ENCODE measurements at regions not wholly inside any gene's neighbourhood (a gene's known extent, or its start where the extent isn't known, plus 50 kb on each side); places are given as distances from the start of the nearest gene placed in this dataset.

- Histone ChIP-seq H3K9me3 (no peaks in the 10 kb centered on the region), H3K4me3 (no peak overlapping the region), H3K4me1 (no peaks in the 10 kb centered on the region), H3K27ac (no peak overlapping the region), H3K36me3 (no peaks in the 10 kb centered on the region), H3K27me3 (no peaks in the 10 kb centered on the region)
- WGBS, 2 donors, result 58 to 74% methylated on average over 5 of the region's 5 CpGs
- ATAC-seq (no peak), DNase-seq (no peak), FAIRE-seq (no peak)
- no peak for TF ChIP-seq CTCF (IDR thresholded peaks at IDR 0.05)
- intact Hi-C loops (cut with DNase I), result no loop called here
Observed at GRCh38 chr5:92956886-92957285, 624.1 kb downstream of the NR2F1-AS1 start.

DNA sequence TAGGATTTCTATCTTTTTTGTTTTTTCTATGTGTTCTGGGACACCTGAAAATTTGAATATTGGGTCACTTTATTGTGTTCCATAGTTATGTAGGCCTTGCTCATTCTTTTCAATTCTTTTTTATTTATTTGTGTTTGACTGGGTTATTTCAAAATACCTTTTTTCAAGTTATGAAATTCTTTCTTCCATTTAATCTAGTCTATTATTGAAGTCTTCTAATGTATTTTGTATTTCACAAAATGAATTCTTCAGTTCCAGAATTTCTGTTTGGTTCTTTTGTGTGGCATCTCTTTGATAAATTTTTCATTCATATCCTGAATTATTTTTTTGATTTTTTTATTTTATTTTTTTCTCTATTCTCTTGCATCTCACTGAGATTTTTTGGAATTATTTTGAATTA is 628.8 kb downstream of the NR2F1-AS1 start:
- Histone ChIP-seq H3K27ac (no peak overlapping the region), H3K36me3 (no peaks in the 10 kb centered on the region), H3K27me3 (no peaks in the 10 kb centered on the region), H3K4me1 (no peaks in the 10 kb centered on the region), H3K4me3 (no peak overlapping the region), H3K9me3 (no peaks in the 10 kb centered on the region)
- ATAC-seq, result no peak
- DNase-seq, result no peak
- TF ChIP-seq CTCF (IDR thresholded peaks at IDR 0.05), result no peak
- no peak for FAIRE-seq
- intact Hi-C loops (cut with DNase I), result no loop called here

GRCh38 chr5:92951746-92952145 is 629.3 kb downstream of the NR2F1-AS1 start:
- DNase-seq, result no peak
- no peaks in the 10 kb centered on the region for H3K4me1 ChIP-seq

DNA sequence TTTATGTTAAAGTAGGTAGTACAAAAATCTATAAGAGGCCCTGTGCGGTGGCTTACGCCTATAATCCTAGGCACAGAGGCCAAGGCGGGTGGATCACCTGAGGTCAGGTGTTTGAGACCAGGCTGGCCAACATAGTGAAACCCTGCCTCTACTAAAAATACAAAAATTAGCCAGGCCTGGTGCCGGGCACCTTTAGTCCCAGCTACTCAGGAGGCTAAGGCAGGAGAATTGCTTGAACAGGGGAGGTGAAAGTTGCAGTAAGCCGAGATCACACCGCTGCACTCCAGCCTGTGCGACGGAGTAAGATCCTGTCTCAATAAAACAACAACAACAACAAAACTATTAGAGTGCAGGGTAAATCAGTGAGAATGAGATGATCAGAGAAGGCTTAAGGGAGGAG is 634.5 kb downstream of the NR2F1-AS1 start:
- intact Hi-C loops (cut with DNase I), result no loop called here
- no peak for DNase-seq
- no peak for TF ChIP-seq CTCF (IDR thresholded peaks at IDR 0.05)
- no peaks in the 10 kb centered on the region for H3K27me3 ChIP-seq
- 94 to 97% methylated on average over 8 of the region's 8 CpGs for WGBS, 2 donors
- H3K4me3 ChIP-seq, result no peak overlapping the region
- H3K36me3 ChIP-seq, result no peaks in the 10 kb centered on the region
- no peak for FAIRE-seq
- ATAC-seq, result no peak
- no peaks in the 10 kb centered on the region for H3K9me3 ChIP-seq
- peaks cover 0 to 11% (median 3%) of the 10 kb centered on the region in 3 donors for H3K4me1 ChIP-seq
- no peak overlapping the region for H3K27ac ChIP-seq

More at GRCh38 chr5:92951746-92952145, 629.3 kb downstream of the NR2F1-AS1 start:
- H3K36me3 ChIP-seq, result no peaks in the 10 kb centered on the region
- H3K27me3 ChIP-seq, result no peaks in the 10 kb centered on the region
- no peaks in the 10 kb centered on the region for H3K9me3 ChIP-seq
- H3K27ac ChIP-seq, result no peak overlapping the region
- no peak for FAIRE-seq
- TF ChIP-seq CTCF (IDR thresholded peaks at IDR 0.05), result no peak
- intact Hi-C loops (cut with DNase I), result no loop called here
- ATAC-seq, result no peak
- no peak overlapping the region for H3K4me3 ChIP-seq

- no peak for TF ChIP-seq CTCF (IDR thresholded peaks at IDR 0.05)
- Histone ChIP-seq H3K36me3 (no peaks in the 10 kb centered on the region), H3K27me3 (no peaks in the 10 kb centered on the region), H3K27ac (peak overlapping the region in 2 of 4 donors; percentile 21 to 42), H3K9me3 (no peaks in the 10 kb centered on the region), H3K4me3 (no peak overlapping the region), H3K4me1 (peaks cover 0 to 11% (median 3%) of the 10 kb centered on the region in 3 donors)
- no peak for FAIRE-seq
- intact Hi-C loops (cut with DNase I), result no loop called here
- DNase-seq, result no peak
- peak in 2 of 4 donors; percentile 49 to 64 for ATAC-seq
Observed at GRCh38 chr5:92945605-92946097, 635.4 kb downstream of the NR2F1-AS1 start.
